ENCODE measurements at regions not wholly inside any gene's neighbourhood (a gene's known extent, or its start where the extent isn't known, plus 50 kb on each side); places are given as distances from the start of the nearest gene placed in this dataset.

GRCh38 chr6:77979204-77979603 is 326.4 kb downstream of the MEI4 start:
- ChIA-PET CTCF (no interaction called here), POLR2A (no interaction called here)

DNA sequence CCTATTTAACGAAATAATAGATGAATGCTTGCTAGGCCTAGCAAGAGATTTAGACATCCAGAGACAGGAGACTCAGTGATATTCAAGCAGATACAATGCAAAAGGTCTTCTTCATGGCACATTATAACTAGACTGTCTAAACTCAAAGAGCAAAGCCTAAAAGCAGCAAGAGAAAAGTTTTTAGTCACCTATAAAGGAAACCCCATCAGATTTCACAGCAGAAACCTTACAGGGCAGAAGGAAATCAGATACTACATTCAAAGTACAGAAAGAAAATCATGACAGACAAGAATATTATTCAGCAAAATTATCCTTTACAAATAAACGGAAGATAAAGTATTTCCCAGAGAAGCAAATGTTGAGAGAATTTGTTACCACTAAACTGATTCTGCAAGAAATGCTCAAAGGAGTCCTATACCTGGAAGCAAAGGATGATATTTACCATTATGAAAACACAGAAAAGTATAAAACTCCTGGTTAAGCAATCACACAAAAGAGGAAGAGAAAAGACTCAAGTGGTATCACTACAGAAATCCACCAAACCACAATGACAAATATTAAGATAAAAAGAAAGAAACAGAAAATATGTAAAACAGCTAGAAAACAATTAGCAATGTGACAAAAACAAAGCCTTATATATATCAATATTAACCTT is 333.7 kb downstream of the MEI4 start:
- POLR2A ChIA-PET: no interaction called here
- CTCF ChIA-PET: no interaction called here

DNA sequence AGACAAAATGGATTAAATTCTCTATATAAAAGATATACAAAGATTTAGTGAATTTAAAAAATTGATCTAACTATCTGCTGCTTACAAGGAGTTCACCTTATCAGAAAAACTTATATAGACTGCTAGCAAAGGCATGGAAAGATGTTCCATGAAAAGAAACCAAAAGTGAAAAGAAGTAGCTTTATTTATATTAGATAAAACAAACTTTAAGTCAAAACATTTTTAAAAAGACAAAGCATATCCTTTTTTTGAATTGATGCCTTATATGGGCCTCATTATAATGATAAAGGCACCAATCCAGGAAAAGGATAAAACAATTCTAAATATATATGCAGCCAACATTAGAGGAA is 334.2 kb downstream of the MEI4 start:
- CTCF ChIA-PET: no interaction called here

GRCh38 chr6:78010130-78010529 is 357.3 kb downstream of the MEI4 start:
- ChIA-PET CTCF (no interaction called here), POLR2A (interaction anchor here (0.6 kb wide), 1 partner anchor 80 kb away, joined by 10 read pairs; no protein-coding TSS in a partner anchor)

More for the DNA sequence above, 334.2 kb downstream of the MEI4 start:
- POLR2A ChIA-PET: no interaction called here

DNA sequence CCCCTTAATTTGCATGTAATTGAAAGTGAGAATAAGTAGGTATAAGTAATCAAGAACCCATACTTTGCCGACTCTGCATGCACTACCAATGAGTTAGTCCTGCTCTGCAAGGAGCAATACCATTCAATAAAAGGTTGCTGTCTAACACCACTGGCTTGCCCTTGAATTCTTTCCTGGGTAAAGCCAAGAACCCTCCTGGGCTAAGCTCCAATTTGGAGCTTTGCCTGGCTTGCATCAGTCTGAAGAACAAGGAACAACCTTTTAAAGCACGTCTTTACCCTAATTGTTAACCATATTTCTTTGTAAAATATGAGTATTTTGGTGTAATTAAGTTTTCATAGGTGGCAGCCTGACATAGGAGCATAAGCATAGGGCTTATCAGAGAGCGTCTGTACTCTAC is 367.7 kb downstream of the MEI4 start:
- ChIA-PET POLR2A (no interaction called here), CTCF (no interaction called here)

DNA sequence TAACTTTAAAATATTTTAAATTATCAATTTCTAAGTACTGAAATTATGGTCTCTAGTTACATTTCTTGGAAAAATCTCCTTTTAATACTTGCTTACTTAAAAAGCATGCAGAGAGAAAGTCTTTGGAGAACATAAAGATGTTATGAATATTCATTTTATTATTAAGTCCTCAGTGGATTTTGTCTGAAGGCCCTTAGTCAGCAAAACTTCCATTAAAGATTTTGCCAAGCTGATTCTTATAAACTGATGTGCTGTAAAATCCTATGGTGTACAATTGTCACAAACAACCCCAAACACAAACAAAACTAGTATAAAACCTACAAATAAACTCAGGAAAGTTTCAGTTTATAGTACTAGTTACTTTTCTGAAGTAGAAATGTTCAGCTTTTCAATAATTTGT is 372.7 kb downstream of the MEI4 start:
- CTCF ChIA-PET: no interaction called here
- POLR2A ChIA-PET: no interaction called here

GRCh38 chr6:78031228-78031627 is 378.4 kb downstream of the MEI4 start:
- CTCF ChIA-PET: no interaction called here
- POLR2A ChIA-PET: no interaction called here

GRCh38 chr6:78059171-78059570 is 406.3 kb downstream of the MEI4 start:
- CTCF ChIA-PET: no interaction called here
- POLR2A ChIA-PET: no interaction called here

DNA sequence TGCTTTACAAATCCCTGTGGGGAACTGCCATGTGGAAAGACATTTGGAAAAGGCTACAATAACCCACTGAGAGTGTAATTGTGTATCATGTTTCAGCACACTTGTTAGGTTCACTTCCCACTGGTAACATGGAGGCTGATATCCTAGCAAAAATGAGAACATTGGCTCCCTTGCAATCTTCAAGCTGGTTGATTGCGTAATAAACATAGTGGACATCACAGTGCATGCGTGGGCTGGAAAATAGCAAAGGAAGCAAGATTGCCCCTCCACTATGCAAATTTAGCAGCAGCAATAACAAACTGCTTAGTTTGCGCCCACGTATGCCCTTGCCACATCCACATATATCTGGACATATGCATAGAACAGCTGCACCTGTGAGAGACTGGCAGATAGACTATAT is 410.2 kb downstream of the MEI4 start:
- CTCF ChIA-PET: no interaction called here
- POLR2A ChIA-PET: no interaction called here

DNA sequence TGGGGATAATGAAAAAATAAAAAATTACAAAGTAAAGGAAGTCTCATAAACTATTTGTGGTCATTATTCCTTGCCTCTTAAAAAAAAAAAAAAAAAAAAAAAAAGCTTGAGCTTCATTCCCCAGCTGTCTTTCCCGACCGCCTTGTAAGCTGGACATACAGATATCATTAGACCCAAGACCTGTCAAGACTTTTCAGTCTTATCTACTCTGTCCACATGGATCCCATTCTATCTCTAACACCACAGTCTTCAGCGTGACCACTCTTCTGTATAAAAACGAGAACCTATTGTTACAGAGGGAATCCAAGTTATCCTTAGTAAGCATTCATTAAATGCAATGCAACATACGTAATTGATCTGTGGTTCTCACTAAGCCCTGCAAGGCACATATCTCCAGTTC is 423.5 kb downstream of the MEI4 start:
- ChIA-PET CTCF (no interaction called here), POLR2A (no interaction called here)

DNA sequence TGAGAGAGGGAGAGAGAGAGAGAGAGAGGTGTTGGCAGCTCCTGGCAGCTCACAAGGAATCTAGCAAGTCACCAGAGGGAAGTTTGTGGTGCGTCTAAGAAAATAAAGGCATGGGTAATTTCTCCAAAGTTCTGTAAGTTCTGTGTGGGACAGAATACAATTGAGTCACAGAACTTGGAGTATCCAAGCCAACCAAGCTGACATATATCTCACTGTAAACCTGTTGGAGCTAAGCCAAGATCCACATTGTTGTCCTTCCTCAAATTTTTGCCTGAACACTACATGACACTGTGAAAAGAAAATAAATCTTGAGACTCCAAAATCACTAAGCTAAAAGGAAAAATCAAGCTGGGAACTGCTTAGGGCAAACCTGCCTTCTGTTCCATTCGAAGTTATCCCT is 436.7 kb downstream of the MEI4 start:
- ChIA-PET POLR2A (no interaction called here), CTCF (no interaction called here)

DNA sequence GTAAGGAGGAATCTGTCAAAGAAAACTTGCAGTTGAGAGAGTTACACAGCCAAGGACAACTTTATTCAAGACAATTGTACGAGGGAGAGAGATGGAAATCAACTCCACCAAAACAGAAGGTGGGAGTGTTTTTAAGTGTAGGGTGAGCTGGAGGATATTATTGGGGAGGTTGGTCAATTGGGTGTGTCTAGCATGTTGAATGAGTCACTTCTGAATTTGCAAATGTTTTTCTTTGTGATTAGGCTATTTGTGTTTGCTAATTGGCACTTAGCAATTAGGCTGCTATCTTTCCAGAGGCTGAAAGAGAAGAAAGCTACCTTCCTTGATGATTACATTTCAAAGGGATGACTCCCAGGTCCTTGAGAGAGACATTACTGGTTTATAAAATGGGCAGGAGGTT is 441.1 kb downstream of the MEI4 start:
- POLR2A ChIA-PET: no interaction called here
- CTCF ChIA-PET: no interaction called here

DNA sequence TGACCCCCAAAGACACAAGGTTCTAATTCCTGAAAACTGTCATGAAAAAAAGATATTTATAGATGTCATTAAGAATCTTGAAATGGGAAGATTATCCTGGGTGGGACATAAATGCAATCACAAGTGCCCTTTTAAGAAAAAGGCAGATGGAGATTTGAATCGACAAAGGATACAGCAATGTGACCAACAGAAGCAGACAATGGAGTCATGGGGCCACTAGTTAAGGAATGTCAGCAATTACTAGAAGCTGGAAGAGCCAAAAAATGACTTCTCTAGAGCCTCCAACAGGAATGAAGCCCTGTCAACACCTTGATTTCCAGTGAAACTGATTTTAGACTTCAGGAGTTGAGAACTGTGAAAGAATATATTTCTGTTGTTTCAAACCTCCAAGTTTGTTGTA is 448.5 kb downstream of the MEI4 start:
- CTCF ChIA-PET: no interaction called here
- POLR2A ChIA-PET: no interaction called here

DNA sequence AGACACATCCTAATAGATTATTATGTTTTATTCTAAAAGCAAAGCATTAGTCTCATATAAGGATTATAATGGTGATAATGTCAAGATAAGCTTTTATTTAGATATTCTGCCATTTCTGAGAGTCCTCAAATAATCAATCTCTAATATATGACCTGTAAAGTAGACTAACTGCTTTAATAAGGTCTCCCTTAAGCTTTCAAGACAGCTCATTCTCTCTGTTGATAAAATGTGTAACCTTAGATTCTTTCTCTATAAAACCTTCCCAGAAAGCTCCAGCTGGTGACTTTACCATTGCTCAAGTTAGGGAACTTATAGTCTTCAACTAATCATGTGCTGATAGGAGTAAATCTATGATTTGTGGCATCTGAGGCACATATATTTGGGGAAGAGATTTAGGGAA is 457.8 kb downstream of the MEI4 start:
- ChIA-PET CTCF (no interaction called here), POLR2A (no interaction called here)

DNA sequence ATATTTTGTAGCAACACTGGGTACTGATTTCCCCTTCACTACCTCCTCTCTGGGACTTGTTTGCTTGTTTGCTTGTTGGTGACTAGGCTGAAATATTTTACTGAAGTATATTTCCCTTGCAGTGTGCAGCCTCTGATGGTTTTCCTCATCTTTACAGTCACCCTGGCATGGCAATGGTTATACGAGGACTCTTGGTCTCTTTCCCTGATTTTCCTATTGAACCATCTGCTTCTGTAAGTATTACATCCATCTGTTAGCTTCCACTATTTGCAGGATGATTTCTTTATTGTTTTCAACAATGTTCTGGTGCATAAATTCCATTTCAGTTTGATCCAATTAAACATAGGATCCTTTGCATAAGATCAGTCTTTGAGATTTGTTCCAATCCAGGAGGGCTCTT is 465.1 kb downstream of the MEI4 start:
- ChIA-PET POLR2A (no interaction called here), CTCF (no interaction called here)

DNA sequence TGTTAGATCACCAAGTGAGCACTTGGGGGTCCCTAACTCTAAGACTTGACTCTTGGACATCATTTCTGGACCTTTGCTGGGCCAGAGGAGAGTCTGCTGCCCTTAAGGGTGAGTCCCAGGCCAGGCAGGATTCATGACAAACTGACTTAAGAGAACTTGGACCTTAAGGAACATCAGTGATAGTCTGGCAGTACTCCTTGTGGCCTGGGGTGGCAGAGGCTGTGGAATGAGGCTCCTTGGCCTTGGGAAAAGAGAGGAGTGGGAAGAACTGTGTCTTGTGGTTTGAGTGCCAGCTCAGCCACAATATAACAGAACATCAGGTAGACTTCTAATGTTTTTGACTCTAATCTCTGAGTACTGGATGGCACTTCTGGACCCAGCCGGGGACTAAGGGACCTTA is 478.7 kb downstream of the MEI4 start:
- ChIA-PET POLR2A (no interaction called here), CTCF (no interaction called here)

DNA sequence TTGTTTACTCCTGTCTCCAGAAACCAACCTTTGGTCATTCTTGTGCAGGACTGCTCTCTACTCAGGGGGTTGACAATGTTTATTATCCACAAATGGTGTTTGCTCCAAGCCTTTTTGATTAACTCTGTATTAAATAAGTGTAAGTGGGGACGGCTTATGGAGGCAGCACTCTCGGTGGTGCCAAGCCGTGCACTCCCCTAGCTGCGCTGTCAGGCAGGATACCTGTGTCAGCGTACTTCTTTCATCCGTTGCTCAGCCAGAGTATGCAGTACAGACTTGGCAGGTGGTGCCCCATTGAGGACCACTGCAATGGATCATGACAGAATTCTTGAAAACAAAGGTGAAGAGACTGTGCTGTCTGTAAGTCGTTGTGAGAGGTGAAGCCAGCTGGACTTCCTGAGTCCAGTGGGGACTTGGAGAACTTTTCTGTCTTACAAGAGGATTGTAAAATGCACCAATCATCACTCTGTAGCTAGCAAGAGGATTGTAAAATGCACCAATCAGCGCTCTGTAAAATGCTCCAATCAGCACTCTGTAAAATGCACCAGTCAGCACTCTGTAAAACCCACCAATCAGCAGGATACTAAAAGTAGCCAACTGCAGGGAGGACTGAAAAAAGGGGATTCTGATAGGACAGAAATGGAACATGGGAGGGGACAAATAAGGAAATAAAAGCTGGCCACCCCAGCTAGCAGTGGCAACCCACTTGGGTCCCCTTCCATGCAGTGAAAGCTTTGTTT is 480.0 kb downstream of the MEI4 start:
- ChIA-PET CTCF (no interaction called here), POLR2A (no interaction called here)

DNA sequence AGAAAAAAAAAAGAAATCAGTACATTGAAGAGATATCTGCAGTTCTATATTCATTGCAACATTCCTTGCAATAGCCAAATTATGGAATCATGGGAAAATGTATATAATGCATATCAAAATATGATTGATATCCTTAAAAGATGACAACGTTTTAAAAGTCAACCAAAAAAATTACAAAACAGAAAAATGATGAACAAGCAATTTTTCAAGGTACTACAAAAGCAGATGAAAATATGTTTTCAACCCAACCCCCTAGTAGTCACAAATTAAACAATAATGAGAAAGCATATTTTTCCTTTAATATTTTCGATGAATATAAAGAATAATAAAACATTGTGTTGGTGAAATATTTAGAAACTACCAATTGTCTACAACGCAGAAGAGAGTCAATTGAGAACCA is 497.6 kb downstream of the MEI4 start:
- ChIA-PET POLR2A (no interaction called here), CTCF (no interaction called here)

DNA sequence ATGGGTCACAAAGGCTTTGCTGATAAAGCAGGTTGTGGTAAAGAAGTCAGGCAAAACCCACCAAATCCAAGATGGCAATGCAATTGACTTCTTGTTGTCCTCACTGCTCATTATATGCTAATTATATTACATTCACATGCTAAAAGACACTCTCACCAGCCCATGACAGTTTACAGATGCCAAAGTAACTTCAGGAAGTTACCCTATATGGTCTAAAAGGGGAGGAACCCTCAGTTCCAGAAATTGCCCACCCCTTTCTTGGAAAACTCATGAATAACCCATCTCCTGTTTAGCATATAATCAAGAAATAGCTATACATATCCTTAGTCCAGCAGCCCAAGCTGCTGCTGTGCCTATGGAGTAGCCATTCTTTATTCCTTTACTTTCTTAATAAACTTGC is 501.1 kb downstream of the MEI4 start:
- ChIA-PET CTCF (no interaction called here), POLR2A (no interaction called here)

- CTCF ChIA-PET: no interaction called here
- POLR2A ChIA-PET: no interaction called here
These were observed 504.8 kb downstream of the MEI4 start for GRCh38 chr6:78157606-78158005.

DNA sequence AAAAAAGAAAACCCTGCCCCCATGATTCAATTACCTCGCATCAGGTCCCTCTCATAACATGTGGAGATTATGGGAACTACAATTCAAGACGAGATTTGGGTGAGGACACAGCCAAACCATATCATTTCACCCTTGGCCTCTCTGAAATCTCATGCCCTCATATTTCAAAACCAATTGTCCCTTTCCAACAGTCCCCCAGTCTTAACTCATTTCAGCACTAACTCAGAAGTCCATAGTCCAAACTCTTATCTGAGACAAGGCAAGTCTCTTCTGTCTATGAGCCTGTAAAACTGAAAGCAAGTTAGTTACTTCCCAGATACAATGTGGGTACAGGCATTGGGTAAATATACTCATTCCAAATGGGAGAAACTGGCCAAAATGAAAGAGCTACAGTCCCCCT is 536.1 kb downstream of the MEI4 start:
- CTCF ChIA-PET: no interaction called here
- POLR2A ChIA-PET: no interaction called here

GRCh38 chr6:78192057-78192456 is 539.2 kb downstream of the MEI4 start:
- CTCF ChIA-PET: no interaction called here
- POLR2A ChIA-PET: no interaction called here

DNA sequence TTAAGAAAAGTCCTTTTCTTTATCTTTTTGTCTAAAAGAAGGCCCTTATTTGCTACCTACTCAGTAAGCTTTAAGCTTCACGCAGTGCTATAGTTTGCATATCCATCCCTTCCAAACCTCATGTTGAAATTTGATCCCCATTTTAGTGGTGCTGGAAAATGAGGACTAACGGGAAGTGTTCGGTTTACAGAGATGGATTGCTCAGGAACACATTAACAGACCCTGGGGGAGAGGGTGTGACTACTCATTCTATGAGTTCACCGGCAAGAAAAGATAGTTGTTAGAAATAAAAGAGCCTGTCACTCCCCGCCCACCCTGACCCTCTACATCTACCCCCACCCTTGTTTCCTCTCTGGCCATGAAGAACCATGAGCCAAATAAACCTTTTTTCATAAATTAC is 546.2 kb downstream of the MEI4 start:
- ChIA-PET CTCF (no interaction called here), POLR2A (no interaction called here)
